Endodermal cell (in vitro differentiated cells): ENCODE measurements at regions not wholly inside any gene's neighbourhood (a gene's known extent, or its start where the extent isn't known, plus 50 kb on each side); places are given as distances from the start of the nearest gene placed in this dataset.

Experiments
- DNase-seq: peaks from one replicate; pipeline ENCODE4 v3.0.0-alpha.2; 2017
- H3K27ac ChIP-seq: 2 replicates; pipeline ENCODE4 v1.5.1; 2013; ENCODE audit warnings: mild to moderate bottlenecking, low read depth, low read length, moderate library complexity
- H3K27me3 ChIP-seq: 2 replicates; pipeline ENCODE4 v1.6.1; 2013; ENCODE audit warnings: mild to moderate bottlenecking, low read length, moderate library complexity; ENCODE audit not compliant: insufficient read depth, control insufficient read depth, poor library complexity, severe bottlenecking
- H3K36me3 ChIP-seq: 2 replicates; pipeline ENCODE4 v1.7.0; 2013; ENCODE audit warnings: mild to moderate bottlenecking, low read length, moderate library complexity; ENCODE audit not compliant: control insufficient read depth, insufficient read depth
- H3K4me1 ChIP-seq: one replicate; pipeline ENCODE4 v1.7.0; 2013; ENCODE audit warnings: low read length; ENCODE audit not compliant: control insufficient read depth, insufficient read depth
- H3K4me3 ChIP-seq: 2 replicates; pipeline ENCODE4 v1.5.1; 2013; ENCODE audit warnings: mild to moderate bottlenecking, low read length, moderate library complexity
- H3K9ac ChIP-seq: 2 replicates; pipeline ENCODE4 v1.6.1; 2013; ENCODE audit warnings: mild to moderate bottlenecking, low read length, moderate library complexity; ENCODE audit not compliant: poor library complexity, severe bottlenecking; ENCODE audit errors: extremely low read depth
- H3K9me3 ChIP-seq: 2 replicates; pipeline ENCODE4 v1.6.1; 2013; ENCODE audit warnings: mild to moderate bottlenecking, low read length, moderate library complexity; ENCODE audit not compliant: control insufficient read depth
- H3K27ac Mint-ChIP-seq: 2 replicates; pipeline ENCODE4 v1.8.0; 2020; ENCODE audit warnings: mixed read lengths
- H3K27me3 Mint-ChIP-seq: 2 replicates; pipeline ENCODE4 v1.8.0; 2021; ENCODE audit warnings: mild to moderate bottlenecking, mixed read lengths; ENCODE audit not compliant: insufficient read depth
- H3K36me3 Mint-ChIP-seq: 2 replicates; pipeline ENCODE4 v1.8.0; 2020; ENCODE audit warnings: low read depth, mixed read lengths
- H3K4me1 Mint-ChIP-seq: 2 replicates; pipeline ENCODE4 v1.8.0; 2020; ENCODE audit warnings: mixed read lengths
- H3K4me3 Mint-ChIP-seq: 2 replicates; pipeline ENCODE4 v1.8.0; 2020; ENCODE audit warnings: mild to moderate bottlenecking, moderate library complexity, mixed read lengths
- H3K9me3 Mint-ChIP-seq: 2 replicates; pipeline ENCODE4 v1.8.0; 2020; ENCODE audit warnings: mild to moderate bottlenecking, mixed read lengths
- CTCF ChIP-seq: fragments of 200-600 bp; sonication (generic); conservative IDR thresholded peaks from 2 replicates; pipeline ENCODE4 v1.5.0; 2021; ENCODE audit warnings: antibody characterized with exemption, mild to moderate bottlenecking
- WGBS, 2 experiments: methylation state at CpG; one replicate each; pipeline versions ENCODE4 v1.1.5 to v1.1.7; 2013; ENCODE audit warnings: missing lambda C conversion rate in 2 of 2, mixed read lengths in 1 of 2; ENCODE audit not compliant: insufficient coverage in 1 of 2, insufficient read length in 1 of 2; 5-methylcytosine and 5-hydroxymethylcytosine counted together

- Mint-ChIP-seq H3K27me3 (no peaks in the 10 kb centered on the region), H3K4me1 (peaks cover 8% of the 10 kb centered on the region), H3K4me3 (no peak overlapping the region), H3K27ac (no peak overlapping the region), H3K36me3 (no peaks in the 10 kb centered on the region), H3K9me3 (no peaks in the 10 kb centered on the region)
- H3K9ac ChIP-seq: no peak overlapping the region
- H3K27me3 ChIP-seq: no peaks in the 10 kb centered on the region
- TF ChIP-seq CTCF: no peak
- no peak overlapping the region for H3K4me3 ChIP-seq
- no peaks in the 10 kb centered on the region for H3K4me1 ChIP-seq
- DNase-seq: no peak
- H3K9me3 ChIP-seq: no peaks in the 10 kb centered on the region
- H3K36me3 ChIP-seq: no peaks in the 10 kb centered on the region
- WGBS, 2 experiments: 93 to 94% methylated on average over 9 to 12 of the region's 12 CpGs
- no peak overlapping the region for H3K27ac ChIP-seq
Observed at GRCh38 chr5:10149911-10150310, 99.8 kb downstream of the ATPSCKMT start.

GRCh38 chr5:10145923-10146401 is 103.7 kb downstream of the ATPSCKMT start:
- Histone ChIP-seq H3K9me3 (no peaks in the 10 kb centered on the region), H3K4me3 (no peak overlapping the region), H3K27ac (no peak overlapping the region), H3K9ac (no peak overlapping the region), H3K4me1 (no peaks in the 10 kb centered on the region), H3K27me3 (no peaks in the 10 kb centered on the region), H3K36me3 (no peaks in the 10 kb centered on the region)
- peak; percentile 40 for TF ChIP-seq CTCF
- Mint-ChIP-seq H3K4me1 (peaks cover 10% of the 10 kb centered on the region), H3K9me3 (no peaks in the 10 kb centered on the region), H3K4me3 (no peak overlapping the region), H3K36me3 (no peaks in the 10 kb centered on the region), H3K27ac (no peak overlapping the region), H3K27me3 (no peaks in the 10 kb centered on the region)
- 91 to 94% methylated on average over 6 of the region's 6 CpGs for WGBS, 2 experiments
- DNase-seq: no peak

GRCh38 chr5:10144040-10144439 is 105.6 kb downstream of the ATPSCKMT start:
- no peaks in the 10 kb centered on the region for H3K27me3 Mint-ChIP-seq
- H3K4me1 Mint-ChIP-seq: peaks cover 10% of the 10 kb centered on the region
- no peak overlapping the region for H3K27ac Mint-ChIP-seq
- H3K9me3 ChIP-seq: no peaks in the 10 kb centered on the region
- no peaks in the 10 kb centered on the region for H3K27me3 ChIP-seq
- no peaks in the 10 kb centered on the region for H3K4me1 ChIP-seq
- no peak overlapping the region for H3K4me3 ChIP-seq
- H3K4me3 Mint-ChIP-seq: no peak overlapping the region
- no peaks in the 10 kb centered on the region for H3K36me3 ChIP-seq
- no peak overlapping the region for H3K27ac ChIP-seq
- DNase-seq: no peak
- H3K9ac ChIP-seq: no peak overlapping the region
- no peaks in the 10 kb centered on the region for H3K36me3 Mint-ChIP-seq
- TF ChIP-seq CTCF: no peak
- 93 to 100% methylated on average over 3 of the region's 3 CpGs for WGBS, 2 experiments
- no peaks in the 10 kb centered on the region for H3K9me3 Mint-ChIP-seq
